RWPE2 (cell line): ENCODE measurements at regions not wholly inside any gene's neighbourhood (a gene's known extent, or its start where the extent isn't known, plus 50 kb on each side); places are given as distances from the start of the nearest gene placed in this dataset.

Source experiments
- ATAC-seq: fragments of 200-7000 bp; cut with Tn5 transposase; 3 replicates; pipeline ENCODE4 v1.9.1; 2021; ENCODE audit warnings: low read depth
- DNase-seq: peaks from one replicate; pipeline ENCODE4 v3.0.0-alpha.2; 2020; ENCODE audit warnings: low spot score
- H3K27ac ChIP-seq: fragments of 450-650 bp; 2 replicates; pipeline ENCODE4 v1.5.1; 2017; ENCODE audit warnings: mild to moderate bottlenecking; ENCODE audit not compliant: poor library complexity, severe bottlenecking
- H3K27me3 ChIP-seq: fragments of 250-450 bp; sonication (Bioruptor Pico); 2 replicates; pipeline ENCODE4 v1.5.1; 2021; ENCODE audit warnings: mild to moderate bottlenecking, moderate library complexity; ENCODE audit not compliant: insufficient read depth, poor library complexity, severe bottlenecking
- H3K36me3 ChIP-seq: fragments of 250-450 bp; sonication (Bioruptor Pico); 2 replicates; pipeline ENCODE4 v1.5.1; 2020; ENCODE audit warnings: low read depth, mild to moderate bottlenecking, moderate library complexity
- H3K4me1 ChIP-seq: fragments of 250-450 bp; sonication (Bioruptor Pico); 2 replicates; pipeline ENCODE4 v1.5.1; 2021; ENCODE audit warnings: mild to moderate bottlenecking, moderate library complexity; ENCODE audit not compliant: insufficient read depth, poor library complexity, severe bottlenecking
- H3K4me3 ChIP-seq: fragments of 250-450 bp; sonication (Bioruptor Pico); 2 replicates; pipeline ENCODE4 v1.5.1; 2021; ENCODE audit warnings: mild to moderate bottlenecking, moderate library complexity; ENCODE audit not compliant: severe bottlenecking
- H3K9me3 ChIP-seq: fragments of 250-450 bp; sonication (Bioruptor Pico); 2 replicates; pipeline ENCODE4 v1.5.1; 2021; ENCODE audit warnings: mild to moderate bottlenecking, moderate library complexity; ENCODE audit not compliant: severe bottlenecking
- TF ChIP-seq, protein P1 (sequence below): fragments of 450-650 bp; IDR thresholded peaks from one replicate; pipeline ENCODE4 v1.5.1; 2017; ENCODE audit warnings: mild to moderate bottlenecking, moderate library complexity; ENCODE audit not compliant: poor library complexity, severe bottlenecking

DNA sequence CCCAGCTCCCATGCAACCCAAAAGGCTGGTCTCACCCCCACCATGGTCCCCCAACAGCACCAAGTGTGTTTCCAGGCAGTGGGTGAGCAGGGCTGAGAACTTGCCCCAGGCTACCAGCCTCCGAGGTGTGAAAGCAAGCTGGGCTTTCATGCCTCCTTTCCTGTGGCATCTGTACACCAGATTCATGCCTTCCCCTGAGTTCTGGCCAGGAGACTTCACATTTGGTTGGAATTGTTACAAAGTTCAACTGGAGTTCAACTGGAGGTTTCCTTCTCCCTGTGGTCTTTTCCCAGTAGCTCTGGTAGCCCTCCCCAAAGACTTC is 77.6 kb upstream of the RAB40AL start:
- H3K36me3 ChIP-seq: no peaks in the 10 kb centered on the region; the same call in 1 of the 2 replicates
- H3K27ac ChIP-seq: no peak overlapping the region
- no peak overlapping the region for H3K4me3 ChIP-seq
- TF ChIP-seq, protein P1, sequence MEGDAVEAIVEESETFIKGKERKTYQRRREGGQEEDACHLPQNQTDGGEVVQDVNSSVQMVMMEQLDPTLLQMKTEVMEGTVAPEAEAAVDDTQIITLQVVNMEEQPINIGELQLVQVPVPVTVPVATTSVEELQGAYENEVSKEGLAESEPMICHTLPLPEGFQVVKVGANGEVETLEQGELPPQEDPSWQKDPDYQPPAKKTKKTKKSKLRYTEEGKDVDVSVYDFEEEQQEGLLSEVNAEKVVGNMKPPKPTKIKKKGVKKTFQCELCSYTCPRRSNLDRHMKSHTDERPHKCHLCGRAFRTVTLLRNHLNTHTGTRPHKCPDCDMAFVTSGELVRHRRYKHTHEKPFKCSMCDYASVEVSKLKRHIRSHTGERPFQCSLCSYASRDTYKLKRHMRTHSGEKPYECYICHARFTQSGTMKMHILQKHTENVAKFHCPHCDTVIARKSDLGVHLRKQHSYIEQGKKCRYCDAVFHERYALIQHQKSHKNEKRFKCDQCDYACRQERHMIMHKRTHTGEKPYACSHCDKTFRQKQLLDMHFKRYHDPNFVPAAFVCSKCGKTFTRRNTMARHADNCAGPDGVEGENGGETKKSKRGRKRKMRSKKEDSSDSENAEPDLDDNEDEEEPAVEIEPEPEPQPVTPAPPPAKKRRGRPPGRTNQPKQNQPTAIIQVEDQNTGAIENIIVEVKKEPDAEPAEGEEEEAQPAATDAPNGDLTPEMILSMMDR: no peak
- H3K27me3 ChIP-seq: no peaks in the 10 kb centered on the region
- ATAC-seq (no peak), DNase-seq (no peak)
- no peaks in the 10 kb centered on the region for H3K4me1 ChIP-seq
- H3K9me3 ChIP-seq: no peaks in the 10 kb centered on the region

DNA sequence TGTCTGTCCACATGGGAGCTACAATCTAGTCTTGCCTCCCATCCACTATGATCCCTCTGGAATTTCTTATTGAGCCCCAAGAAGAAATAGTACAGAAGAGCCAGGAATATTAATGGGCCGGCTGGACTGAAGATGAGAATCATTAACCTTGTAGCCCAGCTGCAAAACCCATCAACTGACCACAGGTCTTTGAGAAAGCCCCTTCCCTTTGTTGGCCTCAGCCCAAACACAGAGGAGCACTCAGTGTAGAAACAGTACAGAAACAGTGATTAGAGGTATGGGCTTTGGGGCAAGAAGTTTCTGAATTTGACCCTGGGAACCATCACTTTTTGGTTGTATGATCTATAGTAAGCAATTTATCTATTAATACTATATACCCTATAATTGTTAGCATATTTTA is 76.8 kb upstream of the RAB40AL start:
- Histone ChIP-seq H3K27ac (no peak overlapping the region), H3K27me3 (no peaks in the 10 kb centered on the region), H3K36me3 (no peaks in the 10 kb centered on the region; the same call in 1 of the 2 replicates), H3K4me3 (no peak overlapping the region), H3K9me3 (no peaks in the 10 kb centered on the region), H3K4me1 (no peaks in the 10 kb centered on the region)
- DNase-seq (no peak), ATAC-seq (no peak)
- TF ChIP-seq, protein P1: no peak

DNA sequence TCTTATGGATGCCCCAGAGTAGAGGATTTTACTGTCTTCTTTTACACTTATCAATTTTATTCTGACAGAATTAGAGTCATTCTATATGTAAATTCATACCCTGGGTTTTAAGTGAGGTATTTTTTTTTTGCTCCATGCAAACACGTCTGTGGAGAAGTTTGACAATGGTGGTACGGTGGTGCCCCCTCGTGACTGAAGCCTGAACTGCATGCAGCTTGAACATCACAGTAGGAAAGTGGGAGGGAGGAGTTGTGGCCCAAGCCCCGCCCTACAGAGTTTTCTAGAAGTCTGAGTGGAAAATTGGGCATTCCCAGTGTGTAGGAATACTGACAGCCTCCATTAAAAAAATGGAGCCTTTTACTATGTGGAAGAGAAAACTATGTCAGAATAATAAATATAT is 73.3 kb upstream of the RAB40AL start:
- Histone ChIP-seq H3K36me3 (no peaks in the 10 kb centered on the region; the same call in 1 of the 2 replicates), H3K4me3 (no peak overlapping the region), H3K27me3 (no peaks in the 10 kb centered on the region), H3K9me3 (no peaks in the 10 kb centered on the region), H3K27ac (no peak overlapping the region), H3K4me1 (no peaks in the 10 kb centered on the region)
- TF ChIP-seq, protein P1: peak; percentile 70
- ATAC-seq (peak; percentile 73), DNase-seq (no peak)

DNA sequence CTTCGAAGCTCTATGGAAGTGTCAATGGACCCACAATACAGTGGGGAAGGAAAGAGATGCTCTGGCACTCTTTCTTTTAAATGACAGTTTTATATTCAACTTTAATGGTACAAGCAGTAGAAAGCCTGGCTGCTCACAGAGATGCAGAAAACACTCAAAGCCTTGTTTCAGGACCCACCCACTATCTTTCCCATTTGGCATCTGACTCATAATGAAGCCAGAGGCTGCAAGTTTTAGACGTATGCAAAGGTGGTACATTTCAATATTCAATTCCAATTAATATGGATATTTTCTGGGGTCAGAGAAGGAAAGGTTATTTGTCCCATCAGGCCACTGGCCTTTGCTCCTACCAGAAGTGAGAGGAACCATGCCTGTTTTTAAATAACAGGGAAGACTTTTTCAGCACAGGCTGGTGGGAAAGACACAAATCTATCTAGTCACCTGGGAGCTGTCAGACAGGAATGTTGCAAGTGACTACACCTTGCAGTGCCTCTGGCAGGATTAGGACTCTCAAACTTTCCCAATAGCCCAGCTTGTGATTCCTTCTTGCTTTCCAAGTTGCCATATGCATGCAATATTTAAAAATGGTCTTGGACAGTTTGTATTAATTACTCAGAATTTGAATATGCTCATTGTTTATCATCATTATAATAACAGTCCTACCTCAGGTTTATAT is 70.0 kb upstream of the RAB40AL start:
- no peak for DNase-seq
- no peaks in the 10 kb centered on the region for H3K27me3 ChIP-seq

DNA sequence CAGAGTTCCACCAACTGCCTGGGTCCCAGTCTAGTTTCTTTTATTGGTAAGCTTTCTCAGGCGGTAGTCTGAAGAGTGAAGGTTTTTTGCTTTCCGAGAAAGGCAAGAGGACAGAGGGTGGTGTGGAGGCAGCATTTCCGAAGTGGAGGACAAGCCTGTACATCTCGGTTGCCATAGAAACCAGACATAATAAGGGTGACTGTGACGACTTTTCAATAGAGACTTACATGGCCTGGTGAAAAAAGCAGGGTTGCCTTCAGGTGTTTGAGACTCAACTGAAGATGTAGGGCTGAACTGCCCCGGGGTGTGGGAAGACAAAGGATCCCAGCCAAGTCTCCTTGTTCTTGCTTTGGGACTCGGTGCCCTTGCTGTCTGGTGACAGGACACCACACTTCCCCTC is 53.6 kb upstream of the RAB40AL start:
- Histone ChIP-seq H3K27me3 (no peaks in the 10 kb centered on the region), H3K9me3 (no peaks in the 10 kb centered on the region), H3K27ac (no peak overlapping the region), H3K36me3 (no peaks in the 10 kb centered on the region), H3K4me1 (no peaks in the 10 kb centered on the region), H3K4me3 (no peak overlapping the region)
- TF ChIP-seq, protein P1: no peak
- no peak for DNase-seq
- no peak for ATAC-seq

More for the DNA sequence above, 70.0 kb upstream of the RAB40AL start:
- ATAC-seq: no peak
- no peak overlapping the region for H3K27ac ChIP-seq
- no peaks in the 10 kb centered on the region for H3K4me1 ChIP-seq
- H3K4me3 ChIP-seq: no peak overlapping the region
- H3K9me3 ChIP-seq: no peaks in the 10 kb centered on the region
- TF ChIP-seq, protein P1: no peak
- H3K36me3 ChIP-seq: no peaks in the 10 kb centered on the region; the same call in 1 of the 2 replicates
